Head of caudate nucleus (tissue), 42 donors: ENCODE measurements at regions not wholly inside any gene's neighbourhood (a gene's known extent, or its start where the extent isn't known, plus 50 kb on each side); places are given as distances from the start of the nearest gene placed in this dataset.
"Not testable (repeated sequence)": the region's sequence is repeated elsewhere in the genome, so short reads cannot be mapped to it uniquely, and the experiment has no call there.

Source experiments
- DNase-seq, 42 donors: peaks; one replicate each; pipeline versions ENCODE4 v3.0.0 to v3.0.0-alpha.2; 2020 to 2021; ENCODE audit warnings: mixed read lengths in 7 of 42
- intact Hi-C: fragments of 100-400 bp; cut with DNase I; formaldehyde crosslinking; loops from one replicate; pipeline ENCODE4 v1.15.0; 2022

DNA sequence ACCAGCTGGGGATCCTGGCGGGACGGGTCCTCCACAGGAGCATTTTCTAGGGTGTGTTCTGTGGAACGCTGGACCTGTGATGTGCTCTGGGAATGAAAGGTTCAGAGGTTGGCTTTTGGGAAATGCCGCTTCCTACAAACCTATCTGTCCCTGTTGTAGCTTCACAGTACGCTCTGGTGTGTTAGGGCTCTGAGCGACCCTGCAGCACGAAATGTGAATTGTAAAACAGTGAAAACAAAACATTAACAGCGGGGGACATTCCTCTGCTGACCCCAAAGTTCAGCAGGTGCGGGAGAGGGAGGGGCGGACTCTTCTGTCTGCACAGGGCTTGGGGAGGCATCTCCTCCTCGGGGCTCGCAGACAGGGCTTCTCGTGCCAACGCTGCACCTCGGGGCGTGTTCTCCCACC lies 155.9 kb downstream of the NRN1 start:
- intact Hi-C loops: no loop called here
- peak in 5 of 42 donors; percentile 8 to 28 (median 15) for DNase-seq

DNA sequence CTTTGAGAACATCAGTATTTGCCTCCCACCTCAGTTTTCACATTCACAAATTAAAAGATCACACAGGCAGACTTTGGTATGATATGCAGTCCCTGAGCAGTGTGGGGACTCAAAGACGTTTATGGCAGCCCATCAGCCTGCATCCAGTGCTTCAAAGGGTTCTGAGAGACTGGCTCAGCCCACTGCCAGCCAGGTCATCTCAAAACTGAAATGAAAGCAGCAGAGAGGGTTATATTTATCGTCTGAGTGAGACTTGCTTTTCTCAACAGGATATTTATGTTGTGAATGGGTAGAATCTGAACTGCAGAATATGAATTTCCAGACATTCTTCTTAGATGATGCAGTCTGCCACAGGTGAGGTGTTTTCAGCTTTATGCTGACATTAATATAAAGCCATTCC lies 159.8 kb downstream of the NRN1 start:
- no peak for DNase-seq
- intact Hi-C loops: no loop called here

DNA sequence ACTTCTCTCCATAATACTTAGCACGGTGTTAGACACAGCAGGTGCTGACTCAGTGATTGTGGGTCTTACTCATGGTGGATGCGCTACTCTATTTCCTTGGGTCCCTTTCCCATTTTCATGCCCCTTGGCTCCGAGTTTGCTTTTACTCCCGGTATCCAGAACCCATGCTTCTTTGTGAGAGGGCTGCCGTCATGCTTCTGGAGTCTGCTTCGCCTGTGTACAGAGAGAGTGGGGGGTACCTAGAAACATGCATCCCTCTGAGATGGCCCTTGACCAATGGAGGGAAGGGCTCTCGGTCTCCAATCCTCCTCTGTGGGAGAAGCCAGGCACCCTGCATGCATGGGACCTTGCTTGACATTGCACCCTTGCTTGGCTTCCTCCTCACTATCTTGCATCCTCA lies 160.4 kb downstream of the NRN1 start:
- DNase-seq: peak in 1 of 42 donors; percentile 30
- intact Hi-C loops: no loop called here

DNA sequence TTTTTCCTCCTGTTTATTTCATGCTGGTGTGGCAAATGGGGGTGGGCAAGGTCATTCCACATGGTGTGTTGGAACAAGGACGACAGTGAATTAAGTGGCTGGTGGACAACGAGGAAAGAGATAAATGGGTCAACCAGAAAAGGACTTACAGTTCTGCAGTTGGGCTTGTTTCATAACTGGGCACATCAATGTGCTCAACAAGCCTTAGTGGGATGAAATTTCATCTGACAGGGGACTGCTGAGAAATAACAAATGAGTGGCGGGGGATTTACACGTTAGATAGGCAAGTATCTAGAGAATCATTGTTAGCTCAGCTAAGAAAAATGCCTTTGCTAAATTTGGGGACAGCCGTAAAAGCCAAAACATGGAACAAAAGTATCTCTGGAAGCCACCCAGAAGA lies 163.6 kb downstream of the NRN1 start:
- intact Hi-C loops: no loop called here

DNA sequence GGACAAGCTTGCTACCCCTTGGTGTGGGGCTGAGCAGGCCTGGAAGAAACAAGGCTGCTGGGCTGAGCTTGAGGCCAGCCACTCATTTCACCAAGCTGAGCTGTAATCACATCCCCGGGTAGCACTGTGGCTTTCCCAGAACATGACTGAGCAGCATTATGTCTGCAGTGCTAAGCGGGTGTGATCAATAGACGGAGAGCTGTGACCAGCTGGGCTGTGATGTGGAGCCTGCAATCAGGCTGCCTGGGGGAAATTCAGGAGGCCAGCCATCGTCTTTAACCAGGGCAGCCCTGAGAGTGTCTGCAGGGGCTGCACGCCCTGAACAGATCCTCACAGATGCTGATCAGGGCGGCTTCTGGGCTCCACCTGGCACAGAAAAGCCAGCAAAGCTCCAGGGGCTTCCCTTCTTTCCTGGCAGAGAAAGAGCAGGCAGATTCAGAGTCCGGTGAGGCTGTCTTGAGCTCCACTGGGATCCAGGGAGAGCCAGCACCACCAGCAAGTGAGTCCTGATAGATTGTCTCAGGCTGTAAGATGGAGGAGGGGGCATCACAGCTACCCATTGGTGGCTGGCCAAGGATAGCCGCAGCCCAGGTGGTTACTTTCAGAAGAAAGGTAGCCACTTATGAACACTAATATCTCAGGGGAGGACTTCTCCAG lies 165.9 kb downstream of the NRN1 start:
- peak in 1 of 42 donors; percentile 55 for DNase-seq

More for the DNA sequence above, 163.6 kb downstream of the NRN1 start:
- no peak for DNase-seq

DNA sequence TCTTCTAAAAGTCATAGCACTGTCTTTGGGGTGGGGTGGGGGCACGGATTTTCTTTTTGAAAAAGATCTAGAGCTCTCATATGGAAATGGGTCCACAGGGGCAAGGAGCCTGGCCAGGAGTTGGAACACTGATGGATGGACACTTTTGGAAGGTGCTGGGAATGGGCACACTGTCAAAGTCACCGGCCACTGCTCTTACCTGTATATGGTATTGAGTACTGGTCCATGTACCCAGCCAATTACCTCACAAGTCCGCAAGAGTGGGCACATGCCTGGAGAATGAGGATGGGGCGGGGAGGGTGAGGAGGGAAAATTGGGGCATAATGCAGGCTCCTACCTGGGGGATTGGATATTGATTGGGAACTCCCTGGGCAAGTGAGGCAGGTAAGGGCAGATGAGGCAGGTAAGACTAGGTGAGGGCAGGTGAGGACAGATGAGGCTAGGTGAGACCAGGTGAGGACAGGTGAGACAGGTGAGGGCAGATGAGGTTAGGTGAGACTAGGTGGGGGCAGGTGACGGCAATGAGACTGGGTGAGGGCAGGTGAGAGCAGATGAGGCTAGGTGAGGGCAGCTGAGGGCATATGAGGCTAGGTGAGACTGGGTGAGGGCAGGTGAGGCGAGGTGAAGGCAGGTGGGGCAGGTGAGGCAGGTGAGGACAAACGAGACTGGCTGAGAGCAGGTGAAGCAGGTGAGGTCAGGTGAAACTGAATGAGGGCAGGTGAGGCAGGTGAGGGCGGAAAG lies 167.9 kb downstream of the NRN1 start:
- DNase-seq: no peak
- intact Hi-C loops: no loop called here

More for the DNA sequence above, 165.9 kb downstream of the NRN1 start:
- intact Hi-C loops: no loop called here

DNA sequence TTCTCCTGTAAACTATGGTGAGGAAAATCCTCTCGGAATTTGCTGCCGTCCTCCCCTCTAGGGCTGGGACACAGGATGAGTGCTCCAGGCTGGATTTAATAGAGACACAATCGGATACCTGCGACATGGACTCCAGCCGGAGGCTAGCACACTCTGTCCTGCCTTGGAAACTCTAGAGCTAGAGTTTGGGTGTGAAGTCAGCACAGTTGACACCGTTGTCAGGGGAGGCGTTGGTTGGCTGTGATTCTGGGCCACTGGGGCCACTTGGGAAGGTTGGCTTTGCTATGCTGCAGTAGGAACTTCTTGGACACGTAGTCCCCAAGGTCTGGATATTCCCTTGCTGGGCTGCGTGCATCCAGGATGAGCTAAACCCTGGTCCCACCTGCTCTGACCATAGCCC lies 169.4 kb downstream of the NRN1 start:
- no peak for DNase-seq
- intact Hi-C loops: no loop called here

DNA sequence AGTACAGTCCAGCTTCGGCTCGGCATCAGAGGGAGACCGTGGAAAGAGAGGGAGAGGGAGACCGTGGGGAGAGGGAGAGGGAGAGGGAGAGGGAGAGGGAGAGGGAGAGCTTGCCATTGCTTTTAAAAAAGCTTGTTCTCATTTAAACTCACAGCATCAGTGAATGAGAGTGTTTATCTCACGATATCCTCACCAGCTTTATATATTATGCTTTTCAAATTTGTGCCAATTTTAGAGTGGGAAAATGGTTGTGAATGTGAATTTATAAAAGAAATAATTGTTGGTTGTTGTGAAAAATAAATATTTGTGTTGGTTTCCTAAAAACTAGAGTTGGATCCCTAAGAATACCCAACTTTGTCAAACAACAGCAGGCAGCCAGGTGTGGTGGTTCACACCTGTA lies 170.1 kb downstream of the NRN1 start:
- intact Hi-C loops, DNase-seq: not testable (repeated sequence)

DNA sequence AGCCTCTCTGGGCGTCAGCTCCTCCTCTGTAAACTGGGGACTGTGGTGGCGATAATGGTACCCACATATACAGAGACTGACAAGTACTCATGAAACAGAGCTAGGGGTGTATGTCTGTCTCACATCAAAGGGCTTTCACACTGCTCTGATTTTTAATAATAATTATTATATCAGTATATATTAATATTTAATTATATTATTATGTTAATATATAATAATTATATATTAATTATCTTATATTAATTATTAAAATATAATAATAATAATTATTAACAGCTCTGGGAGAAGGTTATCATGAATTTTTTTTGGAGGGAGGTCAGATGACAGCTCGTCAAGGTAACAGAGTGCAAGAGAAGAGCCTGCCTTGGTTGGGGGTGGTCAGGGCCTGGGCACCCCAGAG lies 173.6 kb downstream of the NRN1 start:
- intact Hi-C loops: no loop called here
- no peak for DNase-seq

DNA sequence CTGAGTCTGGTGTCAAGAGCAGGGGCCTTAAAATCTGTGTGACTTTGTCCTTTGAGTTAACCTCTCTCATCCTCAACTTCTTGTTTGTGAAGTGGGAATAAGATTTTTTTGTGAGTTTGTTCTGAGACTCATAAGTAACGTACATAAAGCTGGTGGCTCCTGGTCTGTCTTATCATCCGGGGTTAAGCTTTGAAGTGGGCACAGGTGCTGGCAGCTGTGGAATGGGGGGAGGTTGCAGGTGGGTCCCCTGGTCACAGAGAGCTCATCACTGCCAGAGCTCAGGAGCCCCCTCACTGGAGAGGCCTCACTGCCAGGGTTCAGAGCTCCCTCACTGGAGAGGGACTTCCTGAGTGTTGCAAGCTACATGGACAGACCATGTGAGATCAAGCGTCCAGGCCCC lies 174.1 kb downstream of the NRN1 start:
- no peak for DNase-seq
- intact Hi-C loops: no loop called here

DNA sequence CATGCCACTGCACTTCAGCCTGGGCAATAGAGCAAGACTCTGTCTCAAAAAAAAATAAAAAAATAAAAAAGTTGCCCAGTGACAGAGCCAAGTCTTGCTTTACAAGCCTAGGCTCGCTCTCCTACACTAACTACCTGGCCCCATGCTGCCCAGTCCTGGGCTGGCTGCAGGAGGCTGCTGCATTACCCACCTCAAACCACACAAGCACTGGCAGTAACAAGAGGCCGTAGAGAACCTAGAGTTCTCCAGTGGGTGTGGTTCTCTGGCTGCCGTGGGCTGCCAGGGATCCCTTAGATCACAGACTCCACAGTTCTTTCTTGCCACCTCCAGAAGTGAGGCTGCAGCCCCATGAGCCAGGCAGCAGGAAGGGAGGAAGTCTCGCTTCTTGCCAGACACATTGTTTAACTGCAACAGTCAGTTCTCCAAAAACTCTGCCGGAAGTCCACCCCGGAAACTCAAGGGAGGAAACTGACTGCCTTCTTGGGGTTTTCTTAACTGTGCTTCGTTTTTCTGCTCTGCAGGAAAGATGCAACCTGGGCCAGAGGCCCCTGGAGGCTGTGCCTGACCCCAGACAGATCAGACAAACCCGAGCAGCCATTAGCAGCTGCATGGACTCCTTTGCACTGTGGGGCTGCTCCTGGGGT lies 175.4 kb downstream of the NRN1 start:
- intact Hi-C loops: not testable (repeated sequence)
- DNase-seq: peak in 19 of 42 donors; percentile 9 to 53 (median 33)

DNA sequence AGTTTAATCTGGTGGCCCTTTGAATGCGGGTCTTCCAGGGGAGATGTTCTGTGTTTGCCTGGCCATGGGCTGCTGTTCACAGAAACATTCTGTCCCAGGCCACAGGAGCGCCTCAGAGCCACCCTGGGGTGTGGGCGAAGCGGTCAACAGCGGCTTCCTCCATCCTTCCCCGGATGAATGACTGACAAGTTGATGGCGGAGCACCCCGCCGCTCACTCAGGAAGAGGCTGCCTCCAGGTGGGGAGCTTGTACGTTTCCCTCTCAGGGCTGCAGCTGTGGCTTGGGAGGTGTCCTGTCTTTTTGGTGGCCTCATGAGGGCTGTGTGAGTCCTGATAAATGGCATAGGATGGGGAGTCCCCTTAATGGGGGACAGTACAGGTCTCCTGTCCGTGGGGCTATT lies 178.4 kb downstream of the NRN1 start:
- no peak for DNase-seq
- intact Hi-C loops: no loop called here

DNA sequence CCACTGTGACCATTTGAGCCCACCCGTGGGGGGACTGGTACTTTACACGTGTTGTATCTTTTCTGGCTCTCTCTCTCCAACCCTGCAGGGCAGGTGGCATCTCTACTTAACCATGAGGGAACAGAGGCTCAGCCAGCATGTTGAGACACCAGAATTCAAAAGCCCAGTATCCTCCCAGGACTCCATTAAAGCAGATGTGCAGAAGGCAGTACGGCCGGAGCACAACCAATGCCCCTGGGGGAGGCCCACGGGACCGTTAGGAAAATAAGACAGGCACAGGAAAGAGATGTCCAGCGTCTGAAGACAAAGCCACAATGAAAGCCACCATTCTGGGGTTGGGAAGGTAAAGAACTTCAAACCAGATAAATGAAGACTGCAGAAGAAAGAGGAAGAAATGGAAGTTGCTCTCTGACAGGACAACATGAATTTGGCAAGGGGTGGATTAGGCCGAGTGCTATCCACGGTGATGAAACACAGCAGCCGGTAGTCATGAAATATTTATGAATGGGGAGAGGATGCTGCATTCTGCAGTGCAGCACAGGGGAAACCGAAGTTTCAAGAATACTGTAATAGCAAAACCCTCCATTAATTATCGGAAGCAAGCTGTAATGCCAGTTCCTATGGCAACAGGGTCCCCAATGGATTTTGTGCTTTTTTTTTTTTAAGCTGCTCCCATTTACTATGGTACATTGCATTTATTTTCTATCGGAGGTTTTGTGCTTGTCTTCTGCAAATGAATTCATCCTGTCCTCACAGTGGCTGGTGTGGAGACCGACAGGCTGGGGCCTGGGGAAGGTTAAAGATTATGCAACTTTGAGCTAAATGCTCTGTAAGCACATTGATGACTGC lies 179.4 kb downstream of the NRN1 start:
- intact Hi-C loops: no loop called here
- no peak for DNase-seq

DNA sequence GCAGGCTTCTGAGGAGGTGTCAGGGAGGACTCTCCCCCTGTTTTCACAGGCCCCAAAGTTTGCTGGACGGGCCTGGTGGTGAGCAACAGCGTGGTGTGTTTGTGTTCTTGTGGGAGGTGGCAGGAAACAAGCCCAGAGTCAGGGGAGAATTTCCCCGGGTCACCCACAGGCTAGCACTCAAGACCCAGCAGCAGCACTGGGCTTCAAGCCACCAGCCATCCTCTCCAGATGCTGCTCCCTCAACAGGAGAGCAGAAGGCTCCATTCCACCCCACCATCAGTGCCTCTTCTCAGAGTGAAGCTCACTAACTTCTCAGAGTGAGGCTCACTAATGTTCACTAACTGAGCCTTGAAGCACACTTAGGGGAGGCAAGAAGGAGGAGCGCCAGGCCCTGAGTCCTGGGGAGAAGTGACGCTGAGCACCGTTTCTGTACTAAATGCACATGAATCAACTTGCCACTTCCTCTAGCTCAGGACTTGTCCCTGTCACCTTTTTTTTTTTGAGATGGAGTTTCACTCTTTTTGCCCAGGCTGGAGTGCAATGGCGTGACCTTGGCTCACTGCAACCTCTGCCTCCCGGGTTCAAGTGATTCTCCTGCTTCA lies 182.2 kb downstream of the NRN1 start:
- intact Hi-C loops: not testable (repeated sequence)

More for the DNA sequence above, 182.2 kb downstream of the NRN1 start:
- DNase-seq: not testable (repeated sequence)
